ENCODE measurements at regions not wholly inside any gene's neighbourhood (a gene's known extent, or its start where the extent isn't known, plus 50 kb on each side); places are given as distances from the start of the nearest gene placed in this dataset.

GRCh38 chrX:7420717-7421116, 272.8 kb upstream of the PUDP start:
- BruUV-seq (replicated peaks): no TSS peak
- ChIA-PET CTCF (no interaction called here), POLR2A (no interaction called here)
- no peaks in the 10 kb centered on the region for H3K9me3 ChIP-seq (replicated peaks; ENCODE audit: control insufficient read depth, insufficient read depth, low read length)
- TF ChIP-seq JUN (IDR thresholded peaks at IDR 0.05; ENCODE audit: borderline replicate concordance, insufficient read depth, insufficient read length, low read depth): no peak
- TF ChIP-seq MAX (IDR thresholded peaks at IDR 0.05; ENCODE audit: insufficient read depth, insufficient read length): no peak
- no peak for TF ChIP-seq MYC (IDR thresholded peaks at IDR 0.05; ENCODE audit: low read depth, low read length)
- TF ChIP-seq POLR2A (IDR thresholded peaks at IDR 0.05; ENCODE audit: low read depth, low read length): no peak
- TF ChIP-seq FOS (IDR thresholded peaks at IDR 0.05; ENCODE audit: borderline replicate concordance, insufficient read depth, low read length): no peak
- no peak for TF ChIP-seq CTCF (IDR thresholded peaks at IDR 0.05; ENCODE audit: extremely low read depth in 1 of 2, insufficient read depth in 1 of 2, low read depth in 1 of 2, low read length in 2 of 2)
- no peak for TF ChIP-seq EZH2 (IDR thresholded peaks at IDR 0.05; ENCODE audit: borderline replicate concordance, low read depth, low read length, severe bottlenecking)
- TF ChIP-seq GATA2 (IDR thresholded peaks at IDR 0.05; ENCODE audit: insufficient read depth, insufficient read length, low read depth, low read length): no peak
- TF ChIP-seq POLR2AphosphoS5 (IDR thresholded peaks at IDR 0.05; ENCODE audit: insufficient read depth, low read depth, low read length): no peak
- no peak overlapping the region for H3K4me3 ChIP-seq (replicated peaks in 1 of 3; ENCODE audit: insufficient read depth in 1 of 3, low read depth in 1 of 3, low read length in 3 of 3)
- H4K20me1 ChIP-seq (replicated peaks; ENCODE audit: control insufficient read depth, extremely low read depth, insufficient read depth, low read length): no peaks in the 10 kb centered on the region
- H3K79me2 ChIP-seq (ENCODE audit: control insufficient read depth, insufficient read depth, low read length): no peaks in the 10 kb centered on the region
- FAIRE-seq (no peak), DNase-seq (ENCODE audit: low read depth, low spot score) (no peak)
- no peaks in the 10 kb centered on the region for H3K27me3 ChIP-seq (ENCODE audit: control insufficient read depth in 2 of 2, insufficient read depth in 2 of 2, low read length in 2 of 2)
- H2AFZ ChIP-seq (ENCODE audit: low read depth, low read length): no peak overlapping the region
- H3K27ac ChIP-seq (ENCODE audit: insufficient read depth, low read depth, low read length): no peak overlapping the region
- no peak overlapping the region for H3K4me2 ChIP-seq (ENCODE audit: insufficient read depth, low read length)
- dilution Hi-C loops (cut with MboI; ENCODE audit: extremely low pct_ligation_motif_present, low sequenced_read_pairs): no loop called here
- H3K9me1 ChIP-seq (replicated peaks; ENCODE audit: control insufficient read depth, extremely low read depth, insufficient read depth, low read length): no peaks in the 10 kb centered on the region
- H3K9ac ChIP-seq (replicated peaks; ENCODE audit: extremely low read depth, insufficient read depth, low read length): no peak overlapping the region
- H3K36me3 ChIP-seq (ENCODE audit: control insufficient read depth in 2 of 2, extremely low read depth in 1 of 2, insufficient read depth in 2 of 2, low read length in 2 of 2): no peaks in the 10 kb centered on the region
- intact Hi-C loops (cut with micrococcal nuclease): no loop called here
- H3K4me1 ChIP-seq (ENCODE audit: control insufficient read depth, extremely low read depth, insufficient read depth, low read length): no peaks in the 10 kb centered on the region
